GM19468 (cell line): ENCODE measurements at regions not wholly inside any gene's neighbourhood (a gene's known extent, or its start where the extent isn't known, plus 50 kb on each side); places are given as distances from the start of the nearest gene placed in this dataset.
"Not testable (repeated sequence)": the region's sequence is repeated elsewhere in the genome, so short reads cannot be mapped to it uniquely, and the experiment has no call there.

Experiments
- ATAC-seq: cut with Tn5 transposase; IDR thresholded peaks from one replicate; pipeline ENCODE4 v1.9.1; 2021; ENCODE audit warnings: mild to moderate bottlenecking, moderate library complexity, moderate number of reproducible peaks; ENCODE audit not compliant: unreplicated experiment; ENCODE audit errors: extremely low read depth

- ATAC-seq = not testable (repeated sequence)
Measured at GRCh38 chr1:761791-762190, 75.3 kb upstream of the OR4F16 start.

GRCh38 chr1:771449-771848, 85.0 kb upstream of the OR4F16 start:
- not testable (repeated sequence) for ATAC-seq

- not testable (repeated sequence) for ATAC-seq
Measured at GRCh38 chr1:777480-778180, 91.2 kb upstream of the OR4F16 start.

- ATAC-seq = peak; percentile 87
Measured at GRCh38 chr1:778451-779278, 92.2 kb upstream of the OR4F16 start.

- not testable (repeated sequence) for ATAC-seq
Measured at GRCh38 chr1:779621-780020, 93.2 kb upstream of the OR4F16 start.

GRCh38 chr1:788835-789234, 102.4 kb upstream of the OR4F16 start:
- no peak for ATAC-seq

GRCh38 chr1:789606-790005, 103.2 kb upstream of the OR4F16 start:
- not testable (repeated sequence) for ATAC-seq

GRCh38 chr1:790388-790930, 104.0 kb upstream of the OR4F16 start:
- ATAC-seq = not testable (repeated sequence)

- not testable (repeated sequence) for ATAC-seq
Measured at GRCh38 chr1:794310-794709, 107.9 kb upstream of the OR4F16 start.

GRCh38 chr1:794918-795584, 108.6 kb upstream of the OR4F16 start:
- not testable (repeated sequence) for ATAC-seq

- ATAC-seq = not testable (repeated sequence)
Measured at GRCh38 chr1:797649-798048, 111.2 kb upstream of the OR4F16 start.

- ATAC-seq = not testable (repeated sequence)
Measured at GRCh38 chr1:800397-800796, 113.9 kb upstream of the OR4F16 start.

GRCh38 chr1:804378-805115, 118.1 kb upstream of the OR4F16 start:
- ATAC-seq = not testable (repeated sequence)

- ATAC-seq = not testable (repeated sequence)
Measured at GRCh38 chr1:805310-805709, 118.4 kb upstream of the SAMD11 start.

GRCh38 chr1:807066-807465, 116.7 kb upstream of the SAMD11 start:
- not testable (repeated sequence) for ATAC-seq

GRCh38 chr1:807699-808390, 115.9 kb upstream of the SAMD11 start:
- not testable (repeated sequence) for ATAC-seq

- ATAC-seq = not testable (repeated sequence)
Measured at GRCh38 chr1:810949-811348, 112.8 kb upstream of the SAMD11 start.

- not testable (repeated sequence) for ATAC-seq
Measured at GRCh38 chr1:812535-813127, 111.1 kb upstream of the SAMD11 start.

GRCh38 chr1:814543-814942, 109.2 kb upstream of the SAMD11 start:
- not testable (repeated sequence) for ATAC-seq
